Cardiac muscle cell (in vitro differentiated cells and primary cell): ENCODE measurements at regions not wholly inside any gene's neighbourhood (a gene's known extent, or its start where the extent isn't known, plus 50 kb on each side); places are given as distances from the start of the nearest gene placed in this dataset.

Experiments used
- DNase-seq, 2 donors: peaks; one replicate each; pipeline versions ENCODE4 v3.0.0 to v3.0.0-alpha.2; 2010 to 2017; ENCODE audit warnings: low read depth in 1 of 2, low spot score in 1 of 2
- H3K27ac ChIP-seq: fragments of 200-600 bp; sonication (generic); 2 replicates; pipeline ENCODE4 v1.5.1; 2016
- H3K27me3 ChIP-seq: fragments of 200-600 bp; sonication (generic); 2 replicates; pipeline ENCODE4 v1.6.0; 2016; ENCODE audit warnings: control low read depth
- H3K36me3 ChIP-seq: fragments of 200-600 bp; sonication (generic); 2 replicates; pipeline ENCODE4 v1.5.1; 2016; ENCODE audit warnings: control low read depth
- H3K4me1 ChIP-seq: fragments of 200-600 bp; sonication (generic); 2 replicates; pipeline ENCODE4 v1.8.1; 2017; ENCODE audit warnings: low read depth, mild to moderate bottlenecking, mixed run types
- H3K4me3 ChIP-seq: fragments of 200-600 bp; sonication (generic); 2 replicates; pipeline ENCODE4 v1.5.1; 2016; ENCODE audit warnings: mild to moderate bottlenecking
- H3K9me3 ChIP-seq: fragments of 200-600 bp; sonication (generic); 2 replicates; pipeline ENCODE4 v1.5.1; 2017; ENCODE audit warnings: low read depth, mild to moderate bottlenecking, control low read depth
- CTCF ChIP-seq: IDR thresholded peaks from 2 replicates; pipeline ENCODE4 v1.5.1; 2012; ENCODE audit warnings: low read depth, mild to moderate bottlenecking, low read length

- H3K4me3 ChIP-seq = no peak overlapping the region
- no peak for TF ChIP-seq CTCF
- H3K36me3 ChIP-seq = no peaks in the 10 kb centered on the region
- H3K27me3 ChIP-seq = no peaks in the 10 kb centered on the region
- H3K27ac ChIP-seq = no peak overlapping the region
- H3K4me1 ChIP-seq = no peaks in the 10 kb centered on the region
- no peak for DNase-seq
- H3K9me3 ChIP-seq = no peaks in the 10 kb centered on the region
Observed at GRCh38 chr3:144259267-144259666, 287.6 kb downstream of the DIPK2A start.

GRCh38 chr3:144263706-144264105 lies 292.1 kb downstream of the DIPK2A start:
- H3K27ac ChIP-seq = no peak overlapping the region
- H3K4me3 ChIP-seq = no peak overlapping the region
- DNase-seq = no peak
- no peaks in the 10 kb centered on the region for H3K4me1 ChIP-seq
- no peak for TF ChIP-seq CTCF
- H3K9me3 ChIP-seq = no peaks in the 10 kb centered on the region
- H3K27me3 ChIP-seq = no peaks in the 10 kb centered on the region
- no peaks in the 10 kb centered on the region for H3K36me3 ChIP-seq

- no peaks in the 10 kb centered on the region for H3K27me3 ChIP-seq
- H3K4me1 ChIP-seq = no peaks in the 10 kb centered on the region
- no peaks in the 10 kb centered on the region for H3K9me3 ChIP-seq
- no peak overlapping the region for H3K27ac ChIP-seq
- TF ChIP-seq CTCF = no peak
- peak in 1 of 2 donors; percentile 6 for DNase-seq
- no peak overlapping the region for H3K4me3 ChIP-seq
- no peaks in the 10 kb centered on the region for H3K36me3 ChIP-seq
Observed at GRCh38 chr3:144264350-144264749, 292.7 kb downstream of the DIPK2A start.

- Histone ChIP-seq H3K4me3 (no peak overlapping the region), H3K4me1 (no peaks in the 10 kb centered on the region), H3K27me3 (no peaks in the 10 kb centered on the region), H3K36me3 (no peaks in the 10 kb centered on the region), H3K27ac (no peak overlapping the region), H3K9me3 (no peaks in the 10 kb centered on the region)
- TF ChIP-seq CTCF = no peak
- no peak for DNase-seq
Observed at GRCh38 chr3:144264794-144265193, 293.2 kb downstream of the DIPK2A start.

GRCh38 chr3:144265542-144266100 lies 294.0 kb downstream of the DIPK2A start:
- DNase-seq = peak in 1 of 2 donors; percentile 43
- no peaks in the 10 kb centered on the region for H3K36me3 ChIP-seq
- no peak overlapping the region for H3K27ac ChIP-seq
- no peaks in the 10 kb centered on the region for H3K9me3 ChIP-seq
- H3K4me1 ChIP-seq = no peaks in the 10 kb centered on the region
- no peaks in the 10 kb centered on the region for H3K27me3 ChIP-seq
- no peak for TF ChIP-seq CTCF
- no peak overlapping the region for H3K4me3 ChIP-seq

- Histone ChIP-seq H3K9me3 (no peaks in the 10 kb centered on the region), H3K4me3 (no peak overlapping the region), H3K36me3 (no peaks in the 10 kb centered on the region), H3K27ac (no peak overlapping the region), H3K4me1 (no peaks in the 10 kb centered on the region), H3K27me3 (no peaks in the 10 kb centered on the region)
- no peak for DNase-seq
- no peak for TF ChIP-seq CTCF
Observed at GRCh38 chr3:144270100-144270499, 298.5 kb downstream of the DIPK2A start.
